Fibroblast of lung (primary cell): ENCODE measurements at regions not wholly inside any gene's neighbourhood (a gene's known extent, or its start where the extent isn't known, plus 50 kb on each side); places are given as distances from the start of the nearest gene placed in this dataset.
"Not testable (repeated sequence)": the region's sequence is repeated elsewhere in the genome, so short reads cannot be mapped to it uniquely, and the experiment has no call there.

Source experiments
- DNase-seq, 2 donors: peaks; one replicate each; pipeline versions ENCODE4 v3.0.0 to v3.0.0-alpha.2; 2010; ENCODE audit warnings: low read depth in 2 of 2
- H2AFZ ChIP-seq: 2 replicates; pipeline ENCODE4 v1.5.1; 2012; ENCODE audit warnings: low read length, control low read depth, inconsistent platforms
- H3K27ac ChIP-seq: 2 replicates; pipeline ENCODE4 v1.5.1; 2011; ENCODE audit warnings: low read length, control low read depth; ENCODE audit not compliant: insufficient read depth
- H3K27me3 ChIP-seq: 2 replicates; pipeline ENCODE4 v1.5.1; 2011; ENCODE audit warnings: mild to moderate bottlenecking, low read length; ENCODE audit not compliant: control insufficient read depth, insufficient read depth
- H3K36me3 ChIP-seq: 2 replicates; pipeline ENCODE4 v1.5.1; 2011; ENCODE audit warnings: low read length; ENCODE audit not compliant: control insufficient read depth, insufficient read depth
- H3K4me1 ChIP-seq: 2 replicates; pipeline ENCODE4 v1.5.1; 2011; ENCODE audit warnings: low read length; ENCODE audit not compliant: control insufficient read depth, insufficient read depth; ENCODE audit errors: extremely low read depth
- H3K4me2 ChIP-seq: 2 replicates; pipeline ENCODE4 v1.5.1; 2011; ENCODE audit warnings: low read length, control low read depth; ENCODE audit not compliant: insufficient read depth; ENCODE audit errors: extremely low read depth
- H3K4me3 ChIP-seq, 4 experiments: fragments of 200-600 bp in 1 of 4; sonication (generic) in 1 of 4; replicated peaks in 1 of 4; 2 replicates each; pipeline ENCODE4 v1.5.1; 2011 to 2016; ENCODE audit warnings: low read length in 4 of 4, low read depth in 3 of 4, mild to moderate bottlenecking in 3 of 4, control low read depth in 2 of 4, inconsistent platforms in 1 of 4, mixed read lengths in 1 of 4; ENCODE audit not compliant: insufficient read depth in 1 of 4; ENCODE audit errors: control extremely low read depth in 1 of 4
- H3K79me2 ChIP-seq: 2 replicates; pipeline ENCODE4 v1.5.1; 2012; ENCODE audit warnings: mild to moderate bottlenecking, low read length, inconsistent platforms; ENCODE audit not compliant: control insufficient read depth, insufficient read depth
- H3K9ac ChIP-seq: 2 replicates; pipeline ENCODE4 v1.5.1; 2011; ENCODE audit warnings: mild to moderate bottlenecking, low read length, control low read depth; ENCODE audit not compliant: insufficient read depth
- H3K9me3 ChIP-seq: 2 replicates; pipeline ENCODE4 v1.5.1; 2012; ENCODE audit warnings: low read depth, low read length; ENCODE audit not compliant: control insufficient read depth, insufficient read depth
- H4K20me1 ChIP-seq: 2 replicates; pipeline ENCODE4 v1.5.1; 2011; ENCODE audit warnings: low read length; ENCODE audit not compliant: control insufficient read depth, insufficient read depth; ENCODE audit errors: extremely low read depth
- EZH2 ChIP-seq: IDR thresholded peaks from 2 replicates; pipeline ENCODE4 v1.5.1; 2012; ENCODE audit warnings: low read length, control low read depth, mild to moderate bottlenecking; ENCODE audit errors: missing control alignments
- TF ChIP-seq, protein P1 (sequence below), 2 donors: IDR thresholded peaks in 1 of 2; conservative IDR thresholded peaks in 1 of 2; 1 replicate in 1 of 2; 2 replicates in 1 of 2; pipeline ENCODE4 v1.5.1; 2011 to 2012; ENCODE audit warnings: low read length in 2 of 2, control low read depth in 1 of 2, inconsistent platforms in 1 of 2, low read depth in 1 of 2, mild to moderate bottlenecking in 1 of 2

GRCh38 chr6:4472969-4473642 is 303.1 kb upstream of the CDYL start:
- no peak overlapping the region for H3K4me3 ChIP-seq
- no peaks in the 10 kb centered on the region for H3K36me3 ChIP-seq
- H3K27ac ChIP-seq, result no peak overlapping the region
- TF ChIP-seq EZH2, result no peak
- TF ChIP-seq, protein P1, sequence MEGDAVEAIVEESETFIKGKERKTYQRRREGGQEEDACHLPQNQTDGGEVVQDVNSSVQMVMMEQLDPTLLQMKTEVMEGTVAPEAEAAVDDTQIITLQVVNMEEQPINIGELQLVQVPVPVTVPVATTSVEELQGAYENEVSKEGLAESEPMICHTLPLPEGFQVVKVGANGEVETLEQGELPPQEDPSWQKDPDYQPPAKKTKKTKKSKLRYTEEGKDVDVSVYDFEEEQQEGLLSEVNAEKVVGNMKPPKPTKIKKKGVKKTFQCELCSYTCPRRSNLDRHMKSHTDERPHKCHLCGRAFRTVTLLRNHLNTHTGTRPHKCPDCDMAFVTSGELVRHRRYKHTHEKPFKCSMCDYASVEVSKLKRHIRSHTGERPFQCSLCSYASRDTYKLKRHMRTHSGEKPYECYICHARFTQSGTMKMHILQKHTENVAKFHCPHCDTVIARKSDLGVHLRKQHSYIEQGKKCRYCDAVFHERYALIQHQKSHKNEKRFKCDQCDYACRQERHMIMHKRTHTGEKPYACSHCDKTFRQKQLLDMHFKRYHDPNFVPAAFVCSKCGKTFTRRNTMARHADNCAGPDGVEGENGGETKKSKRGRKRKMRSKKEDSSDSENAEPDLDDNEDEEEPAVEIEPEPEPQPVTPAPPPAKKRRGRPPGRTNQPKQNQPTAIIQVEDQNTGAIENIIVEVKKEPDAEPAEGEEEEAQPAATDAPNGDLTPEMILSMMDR (conservative IDR thresholded peaks at IDR 0.05 in 1 of 2, IDR thresholded peaks at IDR 0.05 in 1 of 2; ENCODE audit: low read depth in 1 of 2, low read length in 2 of 2), result no peak
- H3K9me3 ChIP-seq, result no peaks in the 10 kb centered on the region
- H3K27me3 ChIP-seq, result no peaks in the 10 kb centered on the region
- H2AFZ ChIP-seq, result no peak overlapping the region
- H4K20me1 ChIP-seq, result no peaks in the 10 kb centered on the region
- no peak overlapping the region for H3K9ac ChIP-seq
- H3K4me2 ChIP-seq, result no peak overlapping the region
- no peaks in the 10 kb centered on the region for H3K79me2 ChIP-seq
- DNase-seq, result no peak
- no peaks in the 10 kb centered on the region for H3K4me1 ChIP-seq

- no peak overlapping the region for H3K4me3 ChIP-seq
- no peak overlapping the region for H3K9ac ChIP-seq
- no peaks in the 10 kb centered on the region for H3K4me1 ChIP-seq
- H3K27me3 ChIP-seq, result no peaks in the 10 kb centered on the region
- H3K27ac ChIP-seq, result no peak overlapping the region
- no peaks in the 10 kb centered on the region for H3K36me3 ChIP-seq
- H3K79me2 ChIP-seq, result no peaks in the 10 kb centered on the region
- no peaks in the 10 kb centered on the region for H3K9me3 ChIP-seq
- no peak overlapping the region for H3K4me2 ChIP-seq
- DNase-seq, result no peak
- H2AFZ ChIP-seq, result no peak overlapping the region
- TF ChIP-seq, protein P1 (conservative IDR thresholded peaks at IDR 0.05 in 1 of 2, IDR thresholded peaks at IDR 0.05 in 1 of 2; ENCODE audit: low read depth in 1 of 2, low read length in 2 of 2), result no peak
- TF ChIP-seq EZH2, result no peak
- no peaks in the 10 kb centered on the region for H4K20me1 ChIP-seq
Measured at GRCh38 chr6:4472222-4472621, 304.0 kb upstream of the CDYL start.

- not testable (repeated sequence) for H3K36me3 ChIP-seq, H3K9me3 ChIP-seq, H3K27ac ChIP-seq, H2AFZ ChIP-seq, H3K4me1 ChIP-seq, H3K9ac ChIP-seq, H3K4me2 ChIP-seq, H3K4me3 ChIP-seq, H3K79me2 ChIP-seq, DNase-seq, H3K27me3 ChIP-seq, H4K20me1 ChIP-seq
Measured at GRCh38 chr6:4471515-4471914, 304.7 kb upstream of the CDYL start.
